SK-N-SH (cell line): ENCODE measurements at regions not wholly inside any gene's neighbourhood (a gene's known extent, or its start where the extent isn't known, plus 50 kb on each side); places are given as distances from the start of the nearest gene placed in this dataset.

Experiments used
- CTCF ChIA-PET: fragments of 300-600, 350-600 bp; formaldehyde crosslinking; extraction: SDS; loops from one replicate; lab custom pipeline; 2021; lab: Yijun Ruan, JAX
- POLR2A ChIA-PET: fragments of 350-600 bp; sonication (Branson Sonifier 250); formaldehyde crosslinking; extraction: SDS; loops from one replicate; lab custom pipeline; 2020; ENCODE audit warnings: antibody characterized with exemption, inconsistent platforms; lab: Yijun Ruan, JAX
- DNase-seq: peaks from one replicate; pipeline ENCODE4 v3.0.0; 2012
- H2AFZ ChIP-seq: fragments of 200-600 bp; sonication (generic); 2 replicates; pipeline ENCODE4 v1.8.1; 2016; ENCODE audit warnings: antibody characterized with exemption, mild to moderate bottlenecking, low read depth
- H3F3A ChIP-seq: fragments of 200-600 bp; sonication (generic); replicated peaks from 2 replicates; pipeline ENCODE3; 2016; ENCODE audit warnings: antibody characterized with exemption, mild to moderate bottlenecking; ENCODE audit not compliant: insufficient read depth
- H3K27ac ChIP-seq, 2 experiments: fragments of 200-500 bp in 1 of 2; fragments of 200-600 bp in 1 of 2; sonication (Bioruptor generic) in 1 of 2; sonication (generic), shearing (Covaris generic) in 1 of 2; 2 replicates each; pipeline versions ENCODE4 v1.5.1 to v1.6.1; 2014 to 2016; ENCODE audit warnings: low read depth in 2 of 2, inconsistent platforms in 1 of 2, low read length in 1 of 2, mild to moderate bottlenecking in 1 of 2, mixed read lengths in 1 of 2
- H3K27me3 ChIP-seq: fragments of 200-600 bp; sonication (generic), shearing (Covaris generic); 2 replicates; pipeline ENCODE4 v1.6.1; 2016; ENCODE audit warnings: mixed run types; ENCODE audit not compliant: insufficient read depth
- H3K36me3 ChIP-seq, 2 experiments: fragments of 200-500 bp in 1 of 2; fragments of 200-600 bp in 1 of 2; sonication (Bioruptor generic) in 1 of 2; sonication (generic) in 1 of 2; replicated peaks in 1 of 2; 2 replicates each; pipeline versions ENCODE3 to v1.5.1; 2014 to 2016; ENCODE audit warnings: low read length in 1 of 2, mild to moderate bottlenecking in 1 of 2; ENCODE audit not compliant: insufficient read depth in 2 of 2, control insufficient read depth in 1 of 2
- H3K4me1 ChIP-seq, 2 experiments: fragments of 200-500 bp in 1 of 2; fragments of 200-600 bp in 1 of 2; sonication (Bioruptor generic) in 1 of 2; sonication (generic), shearing (Covaris generic) in 1 of 2; 2 replicates each; pipeline versions ENCODE4 v1.5.1 to v1.6.1; 2014 to 2016; ENCODE audit warnings: low read depth in 1 of 2, low read length in 1 of 2, mixed run types in 1 of 2; ENCODE audit not compliant: insufficient read depth in 2 of 2, control insufficient read depth in 1 of 2
- H3K4me2 ChIP-seq: fragments of 200-600 bp; sonication (generic), shearing (Covaris generic); 2 replicates; pipeline ENCODE4 v1.6.1; 2017; ENCODE audit warnings: mixed run types
- H3K4me3 ChIP-seq, 2 experiments: fragments of 200-500 bp in 1 of 2; fragments of 200-600 bp in 1 of 2; sonication (Bioruptor generic) in 1 of 2; sonication (generic), shearing (Covaris generic) in 1 of 2; 2 replicates each; pipeline versions ENCODE4 v1.5.1 to v1.8.1; 2014 to 2016; ENCODE audit warnings: low read depth in 2 of 2, inconsistent platforms in 1 of 2, low read length in 1 of 2, mild to moderate bottlenecking in 1 of 2, mixed read lengths in 1 of 2, moderate library complexity in 1 of 2
- H3K79me2 ChIP-seq: fragments of 200-600 bp; sonication (generic); 2 replicates; pipeline ENCODE4 v1.8.1; 2017; ENCODE audit warnings: mild to moderate bottlenecking; ENCODE audit not compliant: insufficient read depth
- H3K9ac ChIP-seq: fragments of 200-600 bp; sonication (generic); 2 replicates; pipeline ENCODE4 v1.6.1; 2017; ENCODE audit warnings: mixed run types
- H3K9me2 ChIP-seq: fragments of 200-600 bp; sonication (generic); 2 replicates; pipeline ENCODE4 v1.6.1; 2017; ENCODE audit warnings: mixed run types
- H3K9me3 ChIP-seq: fragments of 200-600 bp; sonication (generic); 2 replicates; pipeline ENCODE4 v1.6.1; 2017; ENCODE audit warnings: mixed run types, mild to moderate bottlenecking, moderate library complexity
- H4K20me1 ChIP-seq: fragments of 200-600 bp; sonication (generic); 2 replicates; pipeline ENCODE4 v1.6.1; 2017; ENCODE audit warnings: mild to moderate bottlenecking, mixed run types; ENCODE audit not compliant: insufficient read depth
- EZH2phosphoT487 ChIP-seq: fragments of 200-600 bp; sonication (generic); IDR thresholded peaks from 2 replicates; pipeline ENCODE4 v1.6.1; 2017; ENCODE audit warnings: low read depth, mixed run types, mild to moderate bottlenecking, antibody characterized with exemption, moderate library complexity, borderline replicate concordance
- JUND ChIP-seq: IDR thresholded peaks from 2 replicates; pipeline ENCODE4 v1.4.0; 2012
- MEF2A ChIP-seq: IDR thresholded peaks from 2 replicates; pipeline ENCODE4 v1.4.0; 2012; ENCODE audit warnings: low read depth, borderline replicate concordance
- MXI1 ChIP-seq: IDR thresholded peaks from 2 replicates; pipeline ENCODE4 v1.6.1; 2012; ENCODE audit warnings: mild to moderate bottlenecking, low read depth, low read length, improper control_type of control experiment
- PBX3 ChIP-seq: IDR thresholded peaks from 2 replicates; pipeline ENCODE4; 2012
- RCOR1 ChIP-seq: fragments of 150-350 bp; IDR thresholded peaks from 2 replicates; pipeline ENCODE4 v1.6.1; 2017; ENCODE audit warnings: antibody characterized with exemption, low read length
- RXRA ChIP-seq: IDR thresholded peaks from 2 replicates; pipeline ENCODE4 v1.4.0; 2012; ENCODE audit warnings: low read depth, mild to moderate bottlenecking, borderline replicate concordance
- TCF12 ChIP-seq: IDR thresholded peaks from 2 replicates; pipeline ENCODE4 v1.4.0; 2012
- WGBS: methylation state at CpG from one replicate; pipeline ENCODE4 v1.1.6; 2017; ENCODE audit warnings: low lambda C conversion rate; 5-methylcytosine and 5-hydroxymethylcytosine counted together

- Histone ChIP-seq H3K4me1 (peaks cover 0 to 2% of the 10 kb centered on the region in 2 experiments; a peak in 1 of 4 replicates), H3K4me3 (no peak overlapping the region), H3F3A (no peaks in the 10 kb centered on the region), H2AFZ (no peak overlapping the region), H4K20me1 (no peaks in the 10 kb centered on the region), H3K4me2 (no peak overlapping the region), H3K27me3 (no peaks in the 10 kb centered on the region), H3K27ac (no peak overlapping the region), H3K9ac (no peak overlapping the region), H3K9me2 (no peaks in the 10 kb centered on the region), H3K9me3 (no peaks in the 10 kb centered on the region), H3K36me3 (no peaks in the 10 kb centered on the region), H3K79me2 (no peaks in the 10 kb centered on the region)
- WGBS = 93% methylated on average over 8 of the region's 8 CpGs
- TF ChIP-seq EZH2phosphoT487 = no peak
- no peak for TF ChIP-seq PBX3
- TF ChIP-seq TCF12 = no peak
- TF ChIP-seq JUND = no peak
- no peak for TF ChIP-seq RCOR1
- ChIA-PET POLR2A (no interaction called here), CTCF (no interaction called here)
- no peak for DNase-seq
Observed at GRCh38 chr20:50270034-50270395, 79.4 kb downstream of the CEBPB start.

- Histone ChIP-seq H3K4me3 (no peak overlapping the region), H3K79me2 (no peaks in the 10 kb centered on the region), H3F3A (no peaks in the 10 kb centered on the region), H3K4me2 (no peak overlapping the region), H3K36me3 (no peaks in the 10 kb centered on the region), H3K9me2 (no peaks in the 10 kb centered on the region), H3K9me3 (no peaks in the 10 kb centered on the region), H3K4me1 (peaks cover 0 to 2% of the 10 kb centered on the region in 2 experiments; a peak in 1 of 4 replicates), H4K20me1 (no peaks in the 10 kb centered on the region), H3K27me3 (no peaks in the 10 kb centered on the region), H3K9ac (no peak overlapping the region), H3K27ac (no peak overlapping the region), H2AFZ (no peak overlapping the region)
- ChIA-PET POLR2A (no interaction called here), CTCF (no interaction called here)
- no peak for DNase-seq
- TF ChIP-seq MEF2A = no peak
- 94% methylated on average over 12 of the region's 19 CpGs for WGBS
Observed at GRCh38 chr20:50270569-50270968, 79.9 kb downstream of the CEBPB start.

GRCh38 chr20:50271176-50271575, 80.5 kb downstream of the CEBPB start:
- Histone ChIP-seq H3F3A (no peaks in the 10 kb centered on the region), H3K4me1 (peaks cover 0 to 2% of the 10 kb centered on the region in 2 experiments; a peak in 1 of 4 replicates), H3K9me3 (no peaks in the 10 kb centered on the region), H3K27me3 (no peaks in the 10 kb centered on the region), H3K4me3 (no peak overlapping the region), H3K79me2 (no peaks in the 10 kb centered on the region), H3K4me2 (no peak overlapping the region), H3K9ac (no peak overlapping the region), H3K36me3 (no peaks in the 10 kb centered on the region), H4K20me1 (no peaks in the 10 kb centered on the region), H3K9me2 (no peaks in the 10 kb centered on the region), H3K27ac (no peak overlapping the region), H2AFZ (no peak overlapping the region)
- 78% methylated on average over 7 of the region's 7 CpGs for WGBS
- TF ChIP-seq RXRA (no peak), MXI1 (no peak)
- ChIA-PET CTCF (interaction anchor here (1.0 kb wide), 1 partner anchor 80 kb away, joined by 3 read pairs; no protein-coding TSS in a partner anchor), POLR2A (no interaction called here)
- DNase-seq = no peak
